Omental fat pad (tissue), 3 donors: ENCODE measurements at regions not wholly inside any gene's neighbourhood (a gene's known extent, or its start where the extent isn't known, plus 50 kb on each side); places are given as distances from the start of the nearest gene placed in this dataset.
"Not testable (repeated sequence)": the region's sequence is repeated elsewhere in the genome, so short reads cannot be mapped to it uniquely, and the experiment has no call there.

ENCODE experiments used
- ATAC-seq: fragments of 150-250 bp; one replicate; pipeline ENCODE4 v1.9.1; 2016; ENCODE audit warnings: mild to moderate bottlenecking, moderate library complexity; ENCODE audit not compliant: low FRiP score
- DNase-seq: peaks from one replicate; pipeline ENCODE4 v3.0.0-alpha.2; 2019; ENCODE audit warnings: low spot score
- TF ChIP-seq, protein P1 (sequence below), 3 donors: fragments of 450-650 bp; IDR thresholded peaks; one replicate each; pipeline ENCODE4 v1.5.1; 2016 to 2017; ENCODE audit warnings: antibody characterized with exemption in 3 of 3, mild to moderate bottlenecking in 3 of 3, moderate library complexity in 2 of 3

DNA sequence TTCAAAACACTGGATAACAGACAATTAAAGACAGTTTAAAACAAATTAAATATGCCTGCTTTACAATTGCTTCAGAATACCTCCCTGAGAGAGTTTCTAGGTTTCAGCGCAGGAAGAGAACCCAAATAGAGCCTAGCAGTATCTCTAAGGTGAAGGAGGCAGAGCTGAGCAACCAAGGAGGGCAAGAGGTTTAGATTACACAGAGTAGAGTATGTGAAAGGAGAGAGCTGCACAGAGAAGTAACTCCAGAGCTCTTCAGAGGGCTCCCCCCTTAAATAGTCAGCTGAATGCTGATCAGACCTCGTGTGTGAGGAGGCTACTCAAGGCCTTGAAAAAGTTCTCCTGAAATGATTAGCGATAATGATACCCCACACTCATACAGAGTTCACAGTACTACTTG is 386.5 kb upstream of the TCF4 start:
- no peak for DNase-seq
- ATAC-seq: no peak
- TF ChIP-seq, protein P1, sequence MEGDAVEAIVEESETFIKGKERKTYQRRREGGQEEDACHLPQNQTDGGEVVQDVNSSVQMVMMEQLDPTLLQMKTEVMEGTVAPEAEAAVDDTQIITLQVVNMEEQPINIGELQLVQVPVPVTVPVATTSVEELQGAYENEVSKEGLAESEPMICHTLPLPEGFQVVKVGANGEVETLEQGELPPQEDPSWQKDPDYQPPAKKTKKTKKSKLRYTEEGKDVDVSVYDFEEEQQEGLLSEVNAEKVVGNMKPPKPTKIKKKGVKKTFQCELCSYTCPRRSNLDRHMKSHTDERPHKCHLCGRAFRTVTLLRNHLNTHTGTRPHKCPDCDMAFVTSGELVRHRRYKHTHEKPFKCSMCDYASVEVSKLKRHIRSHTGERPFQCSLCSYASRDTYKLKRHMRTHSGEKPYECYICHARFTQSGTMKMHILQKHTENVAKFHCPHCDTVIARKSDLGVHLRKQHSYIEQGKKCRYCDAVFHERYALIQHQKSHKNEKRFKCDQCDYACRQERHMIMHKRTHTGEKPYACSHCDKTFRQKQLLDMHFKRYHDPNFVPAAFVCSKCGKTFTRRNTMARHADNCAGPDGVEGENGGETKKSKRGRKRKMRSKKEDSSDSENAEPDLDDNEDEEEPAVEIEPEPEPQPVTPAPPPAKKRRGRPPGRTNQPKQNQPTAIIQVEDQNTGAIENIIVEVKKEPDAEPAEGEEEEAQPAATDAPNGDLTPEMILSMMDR (IDR thresholded peaks at IDR 0.05): no peak

DNA sequence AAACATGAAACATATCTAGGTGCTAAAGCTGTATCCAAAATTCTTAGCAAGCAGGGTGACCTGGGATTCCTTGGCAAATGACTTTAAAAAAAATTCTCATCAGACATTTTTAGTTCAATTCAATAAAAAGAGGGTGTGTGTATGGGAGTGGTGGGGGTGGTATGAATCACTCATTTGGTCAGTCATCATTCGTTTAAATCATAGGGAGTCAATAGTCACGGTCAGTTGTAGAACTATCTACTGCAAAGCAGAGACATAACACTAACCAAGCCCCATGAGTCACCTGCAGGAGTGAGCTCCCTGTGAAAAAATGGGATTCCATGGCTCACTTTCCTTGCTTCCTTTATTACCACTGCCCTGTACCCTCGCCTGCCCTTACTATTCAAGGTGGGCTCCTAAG is 380.6 kb upstream of the TCF4 start:
- DNase-seq: no peak
- no peak for ATAC-seq
- TF ChIP-seq, protein P1 (IDR thresholded peaks at IDR 0.05): no peak

DNA sequence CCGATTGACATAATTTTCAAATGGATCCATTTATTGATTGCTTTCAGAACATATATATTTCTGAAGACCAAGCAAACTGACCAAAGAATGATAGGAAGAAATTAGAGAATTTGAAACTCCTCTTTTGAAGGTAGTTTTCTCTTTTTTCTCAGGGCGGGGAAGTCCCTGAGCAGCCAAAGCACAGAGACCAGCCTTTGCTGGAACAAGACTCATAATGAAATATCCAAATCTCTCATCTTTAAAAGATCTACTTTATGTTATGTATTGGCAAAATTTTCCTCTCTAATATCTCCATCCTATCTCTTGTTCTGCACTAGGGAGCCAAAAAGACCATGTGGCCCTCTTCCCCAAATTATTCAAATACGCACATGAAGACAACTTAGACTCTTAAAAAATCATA is 379.0 kb upstream of the TCF4 start:
- DNase-seq (no peak), ATAC-seq (no peak)
- TF ChIP-seq, protein P1 (IDR thresholded peaks at IDR 0.05): no peak

DNA sequence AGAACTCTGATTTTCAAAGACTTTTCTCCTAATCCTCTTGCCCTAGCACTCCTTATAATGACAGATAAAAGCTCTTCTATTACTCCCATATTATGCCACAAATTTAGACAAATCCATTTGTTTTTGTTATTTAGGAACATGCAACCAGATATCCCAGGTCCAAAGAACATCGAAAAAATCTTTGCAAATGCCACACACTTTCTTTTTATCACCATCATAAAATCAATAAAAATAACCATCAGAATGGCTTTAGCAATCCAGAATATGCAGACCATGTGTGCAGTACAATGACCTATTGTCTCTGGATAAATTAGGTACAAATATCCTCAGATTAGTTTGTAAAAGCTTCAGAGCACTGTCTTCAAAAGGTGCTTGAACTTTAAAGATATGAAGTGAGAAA is 376.2 kb upstream of the TCF4 start:
- TF ChIP-seq, protein P1 (IDR thresholded peaks at IDR 0.05): no peak
- ATAC-seq (no peak), DNase-seq (no peak)

DNA sequence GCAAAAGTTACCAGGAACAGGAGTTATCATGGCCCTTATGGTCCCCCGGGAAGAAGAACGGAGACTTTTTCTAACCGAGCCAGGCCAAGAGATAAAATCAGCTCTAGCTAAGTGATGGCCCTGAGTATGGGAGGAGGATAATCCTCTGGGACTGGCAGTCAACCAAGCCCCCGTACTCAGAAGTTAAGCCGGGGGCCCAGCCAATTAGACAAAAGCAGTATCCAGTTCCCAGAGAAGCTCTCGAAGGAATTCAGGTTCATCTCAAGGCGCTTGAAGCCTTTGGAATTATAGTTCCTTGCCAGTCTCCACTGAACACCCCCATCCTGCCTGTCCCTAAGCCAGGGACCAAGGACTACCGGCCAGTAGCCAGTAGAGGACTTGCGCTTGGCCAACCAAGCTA is 365.3 kb upstream of the TCF4 start:
- DNase-seq (no peak), ATAC-seq (no peak)
- TF ChIP-seq, protein P1 (IDR thresholded peaks at IDR 0.05): no peak

DNA sequence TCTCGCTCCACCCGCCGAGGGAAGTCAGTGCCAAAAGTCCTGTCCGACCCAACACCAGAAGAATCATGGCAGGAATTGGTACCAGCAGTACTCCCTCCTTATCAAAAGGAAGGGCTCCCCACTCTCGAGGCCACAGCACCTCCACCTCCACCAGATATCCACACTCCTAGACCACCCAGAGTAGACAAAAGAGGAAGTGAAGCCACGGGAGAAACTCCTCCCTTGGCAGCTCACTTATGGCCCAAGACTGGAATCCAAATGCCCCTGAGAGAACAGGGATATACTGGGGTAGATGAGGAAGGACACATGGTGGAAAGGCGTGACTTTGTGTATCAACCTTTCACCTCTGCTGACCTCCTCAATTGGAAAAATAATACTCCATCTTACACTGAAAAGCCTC is 363.7 kb upstream of the TCF4 start:
- not testable (repeated sequence) for DNase-seq, ATAC-seq

DNA sequence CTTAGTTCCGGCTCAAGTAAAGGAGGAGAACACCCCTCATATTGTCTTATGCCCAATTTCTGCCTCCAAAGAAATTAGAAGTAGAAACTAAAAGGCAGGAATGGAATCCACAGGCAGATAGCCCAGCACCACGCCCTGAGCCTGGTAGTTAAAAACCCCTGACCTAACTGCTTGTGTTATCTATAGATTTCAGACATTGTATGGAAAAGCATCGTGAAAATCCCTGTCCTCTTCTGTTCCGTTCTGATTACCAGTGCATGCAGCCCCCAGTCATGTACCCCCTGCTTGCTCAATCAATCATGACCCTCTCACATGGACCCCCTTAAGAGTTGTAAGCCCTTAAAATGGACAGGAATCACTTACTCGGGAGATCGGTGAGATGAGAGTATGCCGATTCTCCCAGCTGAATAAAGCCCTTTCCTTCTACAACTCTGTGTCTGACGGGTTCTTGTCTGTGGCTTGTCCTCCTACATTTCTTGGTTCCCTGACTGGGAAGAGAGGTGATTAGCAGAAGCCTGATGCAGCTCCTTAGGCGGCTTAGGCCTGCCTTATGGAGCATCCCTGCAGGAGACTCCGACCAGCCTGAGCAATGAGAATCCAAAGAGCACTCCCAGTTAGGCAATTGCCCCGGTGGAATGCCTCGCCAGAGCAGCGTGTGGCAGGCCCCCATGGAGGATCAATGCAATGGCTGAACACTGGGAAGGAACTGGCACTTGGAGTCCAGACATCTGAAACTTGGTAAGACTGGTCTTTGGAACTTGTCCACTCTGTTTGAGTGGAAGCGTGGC is 362.6 kb upstream of the TCF4 start:
- ATAC-seq (no peak), DNase-seq (no peak)
- TF ChIP-seq, protein P1 (IDR thresholded peaks at IDR 0.05): no peak
